ENCODE measurements at regions not wholly inside any gene's neighbourhood (a gene's known extent, or its start where the extent isn't known, plus 50 kb on each side); places are given as distances from the start of the nearest gene placed in this dataset.

DNA sequence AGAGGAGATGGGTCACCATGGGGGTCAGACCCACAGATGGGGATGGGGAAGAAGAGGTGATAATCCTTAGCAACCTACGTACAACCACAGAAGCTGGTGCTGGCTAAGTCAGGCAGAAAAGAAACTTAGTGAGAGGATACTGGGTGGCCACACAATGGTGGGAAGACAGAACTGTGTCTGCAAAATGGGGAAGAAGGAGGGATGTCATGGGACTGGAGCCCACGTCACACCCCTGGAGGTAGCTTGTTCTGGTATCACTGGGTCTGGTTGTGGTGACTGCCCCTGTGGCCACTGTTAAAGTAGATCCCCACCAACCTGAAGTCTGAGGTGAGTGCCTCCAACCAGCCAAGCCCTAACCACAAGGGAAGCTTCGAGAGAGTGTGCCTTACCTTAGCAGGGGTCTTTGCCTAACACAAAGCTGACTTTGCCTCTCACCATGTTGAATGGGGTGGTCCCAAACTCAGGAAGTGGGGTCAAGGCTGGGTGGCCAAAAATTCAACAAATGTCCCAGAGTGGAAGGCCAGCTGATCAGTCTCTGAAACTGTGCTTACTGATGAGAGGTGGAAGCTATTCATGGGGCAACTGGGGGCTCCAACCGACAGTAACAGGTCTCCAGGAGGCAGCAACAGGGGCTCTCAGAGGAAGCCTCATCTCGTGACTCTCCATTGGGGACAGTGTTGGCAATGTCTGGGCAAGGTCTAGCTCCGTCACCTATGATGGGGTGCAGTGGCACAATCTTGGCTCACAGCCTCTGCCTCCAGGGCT, 64.8 kb upstream of the SLC1A4 start:
- TF ChIP-seq, protein P1, sequence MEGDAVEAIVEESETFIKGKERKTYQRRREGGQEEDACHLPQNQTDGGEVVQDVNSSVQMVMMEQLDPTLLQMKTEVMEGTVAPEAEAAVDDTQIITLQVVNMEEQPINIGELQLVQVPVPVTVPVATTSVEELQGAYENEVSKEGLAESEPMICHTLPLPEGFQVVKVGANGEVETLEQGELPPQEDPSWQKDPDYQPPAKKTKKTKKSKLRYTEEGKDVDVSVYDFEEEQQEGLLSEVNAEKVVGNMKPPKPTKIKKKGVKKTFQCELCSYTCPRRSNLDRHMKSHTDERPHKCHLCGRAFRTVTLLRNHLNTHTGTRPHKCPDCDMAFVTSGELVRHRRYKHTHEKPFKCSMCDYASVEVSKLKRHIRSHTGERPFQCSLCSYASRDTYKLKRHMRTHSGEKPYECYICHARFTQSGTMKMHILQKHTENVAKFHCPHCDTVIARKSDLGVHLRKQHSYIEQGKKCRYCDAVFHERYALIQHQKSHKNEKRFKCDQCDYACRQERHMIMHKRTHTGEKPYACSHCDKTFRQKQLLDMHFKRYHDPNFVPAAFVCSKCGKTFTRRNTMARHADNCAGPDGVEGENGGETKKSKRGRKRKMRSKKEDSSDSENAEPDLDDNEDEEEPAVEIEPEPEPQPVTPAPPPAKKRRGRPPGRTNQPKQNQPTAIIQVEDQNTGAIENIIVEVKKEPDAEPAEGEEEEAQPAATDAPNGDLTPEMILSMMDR (IDR thresholded peaks at IDR 0.05; ENCODE audit: low read length): no peak
- no peak for TF ChIP-seq EZH2 (IDR thresholded peaks at IDR 0.05; ENCODE audit: borderline replicate concordance, low read length)

All from OCI-LY1 (cell line).